AML-193 (cell line): ENCODE measurements at regions not wholly inside any gene's neighbourhood (a gene's known extent, or its start where the extent isn't known, plus 50 kb on each side); places are given as distances from the start of the nearest gene placed in this dataset.

Experiments used
- DNase-seq, 2 experiments: peaks; one replicate each; lab custom pipeline; 2025; lab: John Stamatoyannopoulos, UW

- DNase-seq: no peak
Observed at GRCh38 chr11:69348414-69349235, 54.7 kb downstream of the MYEOV start.

GRCh38 chr11:69350040-69350439 is 56.1 kb downstream of the MYEOV start:
- DNase-seq: no peak

- no peak for DNase-seq
Observed at GRCh38 chr11:69350596-69350995, 56.6 kb downstream of the MYEOV start.

- no peak for DNase-seq
Observed at GRCh38 chr11:69351460-69351859, 57.5 kb downstream of the MYEOV start.

- no peak for DNase-seq
Observed at GRCh38 chr11:69352166-69352565, 58.2 kb downstream of the MYEOV start.

- DNase-seq: no peak
Observed at GRCh38 chr11:69352715-69353319, 58.9 kb downstream of the MYEOV start.

- no peak for DNase-seq
Observed at GRCh38 chr11:69353696-69354544, 60.0 kb downstream of the MYEOV start.

- no peak for DNase-seq
Observed at GRCh38 chr11:69354545-69354897, 60.6 kb downstream of the MYEOV start.

- DNase-seq: no peak
Observed at GRCh38 chr11:69355346-69355940, 61.5 kb downstream of the MYEOV start.

GRCh38 chr11:69355959-69356702 is 62.2 kb downstream of the MYEOV start:
- DNase-seq: no peak

- no peak for DNase-seq
Observed at GRCh38 chr11:69356703-69357457, 62.9 kb downstream of the MYEOV start.

GRCh38 chr11:69357458-69358397 is 63.8 kb downstream of the MYEOV start:
- DNase-seq: no peak

- DNase-seq: no peak
Observed at GRCh38 chr11:69358398-69359020, 64.6 kb downstream of the MYEOV start.

GRCh38 chr11:69359735-69360480 is 66.0 kb downstream of the MYEOV start:
- no peak for DNase-seq

GRCh38 chr11:69360606-69361005 is 66.7 kb downstream of the MYEOV start:
- DNase-seq: no peak

GRCh38 chr11:69361048-69361447 is 67.1 kb downstream of the MYEOV start:
- DNase-seq: no peak

- no peak for DNase-seq
Observed at GRCh38 chr11:69361466-69361865, 67.5 kb downstream of the MYEOV start.

GRCh38 chr11:69362315-69362714 is 68.4 kb downstream of the MYEOV start:
- no peak for DNase-seq

- no peak for DNase-seq
Observed at GRCh38 chr11:69364921-69365320, 71.0 kb downstream of the MYEOV start.
